ENCODE measurements at regions not wholly inside any gene's neighbourhood (a gene's known extent, or its start where the extent isn't known, plus 50 kb on each side); places are given as distances from the start of the nearest gene placed in this dataset.
"Not testable (repeated sequence)": the region's sequence is repeated elsewhere in the genome, so short reads cannot be mapped to it uniquely, and the experiment has no call there.

DNA sequence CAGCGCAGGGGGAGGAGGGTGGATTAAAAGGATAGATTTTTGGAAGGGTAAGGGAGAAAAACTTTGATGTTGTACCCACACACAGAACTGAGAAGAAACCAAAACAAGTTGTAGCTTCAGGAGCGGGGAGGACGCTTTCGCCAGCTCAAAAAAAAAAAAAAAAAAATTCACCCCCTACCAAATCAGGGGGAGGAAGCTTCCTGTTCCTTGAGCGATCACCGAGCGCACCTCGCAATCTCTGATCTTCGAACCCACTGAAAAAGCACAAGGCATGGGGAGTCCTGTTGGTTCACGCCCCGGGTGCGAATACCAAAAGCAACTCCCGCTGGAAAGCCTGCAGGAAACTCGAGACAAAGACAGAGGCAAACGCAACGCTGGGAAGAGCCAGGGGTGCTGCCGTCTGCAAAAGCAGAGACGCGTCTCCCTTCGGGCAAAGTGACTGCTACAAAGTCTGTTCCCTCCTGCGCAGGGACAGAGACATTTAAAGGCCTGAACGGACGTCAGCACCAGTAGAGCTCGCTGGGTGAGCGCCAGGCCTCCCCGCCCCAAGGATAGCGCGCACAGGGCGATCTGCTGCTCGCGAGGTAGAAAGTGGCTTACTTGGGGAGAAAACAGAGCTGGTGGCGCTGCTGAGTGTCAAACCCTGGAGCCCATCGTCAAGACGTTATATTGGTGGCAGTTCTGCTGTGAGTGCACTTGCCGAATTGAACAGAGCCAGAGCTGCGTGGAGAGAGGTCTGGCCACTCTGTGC, 190.4 kb downstream of the USP22 start:
- Histone ChIP-seq H3K36me3 (no peaks in the 10 kb centered on the region), H3K27me3 (peaks cover 0 to 55% (median 32%) of the 10 kb centered on the region in 9 donors), H3K9me3 (no peaks in the 10 kb centered on the region), H3K4me1 (peaks cover 0 to 14% (median 0%) of the 10 kb centered on the region in 12 donors), H3K27ac (peak overlapping the region in 1 of 12 donors; percentile 24), H3K4me3 (peak overlapping the region in 10 of 12 donors; percentile 7 to 51 (median 34))
- peak in 4 of 5 donors; percentile 21 to 39 (median 30) for DNase-seq
- intact Hi-C loops (cut with DNase I) = no loop called here
- WGBS, 4 donors = 1 to 2% (median 2%) methylated on average over 36 of the region's 36 CpGs
- no peak for TF ChIP-seq POLR2A (IDR thresholded peaks at IDR 0.05)
- TF ChIP-seq, protein P1, sequence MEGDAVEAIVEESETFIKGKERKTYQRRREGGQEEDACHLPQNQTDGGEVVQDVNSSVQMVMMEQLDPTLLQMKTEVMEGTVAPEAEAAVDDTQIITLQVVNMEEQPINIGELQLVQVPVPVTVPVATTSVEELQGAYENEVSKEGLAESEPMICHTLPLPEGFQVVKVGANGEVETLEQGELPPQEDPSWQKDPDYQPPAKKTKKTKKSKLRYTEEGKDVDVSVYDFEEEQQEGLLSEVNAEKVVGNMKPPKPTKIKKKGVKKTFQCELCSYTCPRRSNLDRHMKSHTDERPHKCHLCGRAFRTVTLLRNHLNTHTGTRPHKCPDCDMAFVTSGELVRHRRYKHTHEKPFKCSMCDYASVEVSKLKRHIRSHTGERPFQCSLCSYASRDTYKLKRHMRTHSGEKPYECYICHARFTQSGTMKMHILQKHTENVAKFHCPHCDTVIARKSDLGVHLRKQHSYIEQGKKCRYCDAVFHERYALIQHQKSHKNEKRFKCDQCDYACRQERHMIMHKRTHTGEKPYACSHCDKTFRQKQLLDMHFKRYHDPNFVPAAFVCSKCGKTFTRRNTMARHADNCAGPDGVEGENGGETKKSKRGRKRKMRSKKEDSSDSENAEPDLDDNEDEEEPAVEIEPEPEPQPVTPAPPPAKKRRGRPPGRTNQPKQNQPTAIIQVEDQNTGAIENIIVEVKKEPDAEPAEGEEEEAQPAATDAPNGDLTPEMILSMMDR (IDR thresholded peaks at IDR 0.05) = no peak
- peak in 3 of 4 donors; percentile 45 to 85 (median 80) for ATAC-seq

DNA sequence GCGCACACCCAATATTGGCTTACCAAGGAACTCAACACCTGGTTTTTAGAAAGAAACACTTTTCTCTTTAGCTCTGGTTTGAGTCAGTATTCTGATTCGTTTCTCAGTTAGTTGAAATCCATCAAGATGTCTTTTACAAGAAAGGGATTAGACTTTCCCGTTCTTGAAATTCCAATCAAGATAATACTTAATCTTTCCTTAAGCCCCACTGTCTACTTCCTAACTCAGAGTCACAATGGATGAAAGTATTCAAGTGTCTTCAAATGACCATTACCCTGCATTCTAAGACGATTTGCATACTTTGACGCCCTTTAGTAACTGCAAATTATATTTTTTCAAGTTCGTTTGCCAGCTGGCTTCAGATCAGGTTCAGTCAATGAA, 189.8 kb downstream of the USP22 start:
- Histone ChIP-seq H3K9me3 (no peaks in the 10 kb centered on the region), H3K4me3 (peak overlapping the region in 6 of 12 donors; percentile 23 to 51 (median 34)), H3K27ac (no peak overlapping the region), H3K36me3 (no peaks in the 10 kb centered on the region), H3K27me3 (peaks cover 0 to 53% (median 32%) of the 10 kb centered on the region in 9 donors), H3K4me1 (peaks cover 0 to 14% (median 0%) of the 10 kb centered on the region in 12 donors)
- no peak for DNase-seq
- TF ChIP-seq POLR2A (IDR thresholded peaks at IDR 0.05) = no peak
- TF ChIP-seq, protein P1 (IDR thresholded peaks at IDR 0.05) = no peak
- 23 to 27% (median 25%) methylated on average over 6 of the region's 6 CpGs for WGBS, 4 donors
- no peak for ATAC-seq
- intact Hi-C loops (cut with DNase I) = no loop called here

DNA sequence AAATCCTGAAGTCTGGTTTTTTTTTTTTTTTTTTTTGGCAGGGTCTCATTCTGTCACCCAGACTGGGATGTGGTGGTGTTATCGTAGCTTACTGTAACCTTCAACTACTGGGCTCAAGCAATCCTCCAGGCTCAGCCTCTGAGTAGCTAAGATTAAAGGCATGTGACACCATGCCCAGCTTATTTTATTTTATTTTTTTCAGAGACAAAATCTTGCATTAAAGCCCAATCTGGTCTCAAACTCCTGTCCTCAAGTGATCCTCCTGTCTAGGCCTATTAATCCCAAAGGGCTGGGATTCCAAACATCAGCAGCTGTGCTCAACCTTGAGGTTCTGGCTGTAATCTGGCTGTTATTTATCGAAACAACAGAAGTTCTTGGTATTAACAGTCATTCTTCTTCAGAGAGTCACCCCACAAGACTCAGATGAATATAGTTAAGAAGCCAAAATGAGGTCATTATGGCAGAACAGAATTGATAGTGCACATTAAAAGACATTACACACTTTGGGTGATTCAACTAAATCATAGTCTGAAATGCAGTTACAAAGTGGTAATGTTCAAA, 186.8 kb downstream of the USP22 start:
- H3K27ac ChIP-seq; intact Hi-C loops (cut with DNase I); ATAC-seq; H3K36me3 ChIP-seq; H3K4me3 ChIP-seq; DNase-seq; H3K9me3 ChIP-seq: not testable (repeated sequence)
- H3K4me1 ChIP-seq = peaks cover 0 to 14% (median 0%) of the 10 kb centered on the region in 12 donors
- WGBS, 4 donors = 88 to 93% (median 89%) methylated on average over 2 of the region's 2 CpGs
- peaks cover 0 to 34% (median 22%) of the 10 kb centered on the region in 9 donors for H3K27me3 ChIP-seq

DNA sequence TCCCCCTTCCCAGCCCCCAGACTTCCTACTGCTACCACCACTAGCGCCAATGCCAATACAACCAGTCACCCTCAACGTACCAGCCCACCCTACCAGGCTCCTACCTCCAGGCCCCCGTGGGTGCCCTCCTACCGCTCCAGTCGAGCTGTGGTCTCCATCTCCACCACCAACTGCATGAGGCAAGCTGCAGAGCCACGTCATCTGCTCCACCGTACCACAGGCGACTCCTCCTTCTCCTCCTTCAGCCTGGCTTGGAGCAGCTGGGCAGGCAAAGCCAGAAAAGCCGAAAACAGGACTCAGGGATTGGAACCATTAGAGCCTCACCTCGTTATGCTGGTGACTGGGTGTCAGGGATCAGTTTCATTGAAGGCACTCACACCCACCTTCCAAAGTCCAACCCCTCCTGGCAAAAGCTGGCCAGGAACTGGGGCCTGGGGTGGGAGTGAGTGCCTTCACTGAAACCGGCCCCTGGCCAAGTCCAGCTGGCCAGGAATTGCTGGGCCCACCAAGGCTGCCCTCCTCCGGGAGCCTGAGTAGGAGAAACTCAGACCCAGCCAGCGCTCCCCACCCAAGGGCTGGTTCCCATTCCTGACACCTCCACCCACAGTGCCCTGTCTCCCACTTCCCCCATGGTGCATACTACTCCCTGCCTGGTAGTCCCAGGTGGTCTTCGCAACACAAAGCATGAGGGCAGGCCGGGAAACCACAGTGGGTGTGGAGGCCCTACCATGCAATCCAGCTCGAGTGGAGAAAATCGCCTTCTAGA, 176.2 kb downstream of the USP22 start:
- WGBS, 4 donors = 86 to 88% (median 88%) methylated on average over 11 to 17 of the region's 17 CpGs
- H3K4me1 ChIP-seq; ATAC-seq; H3K9me3 ChIP-seq; H3K27me3 ChIP-seq; H3K36me3 ChIP-seq; H3K4me3 ChIP-seq; H3K27ac ChIP-seq; intact Hi-C loops (cut with DNase I): not testable (repeated sequence)
- DNase-seq = peak in 1 of 5 donors; percentile 54

DNA sequence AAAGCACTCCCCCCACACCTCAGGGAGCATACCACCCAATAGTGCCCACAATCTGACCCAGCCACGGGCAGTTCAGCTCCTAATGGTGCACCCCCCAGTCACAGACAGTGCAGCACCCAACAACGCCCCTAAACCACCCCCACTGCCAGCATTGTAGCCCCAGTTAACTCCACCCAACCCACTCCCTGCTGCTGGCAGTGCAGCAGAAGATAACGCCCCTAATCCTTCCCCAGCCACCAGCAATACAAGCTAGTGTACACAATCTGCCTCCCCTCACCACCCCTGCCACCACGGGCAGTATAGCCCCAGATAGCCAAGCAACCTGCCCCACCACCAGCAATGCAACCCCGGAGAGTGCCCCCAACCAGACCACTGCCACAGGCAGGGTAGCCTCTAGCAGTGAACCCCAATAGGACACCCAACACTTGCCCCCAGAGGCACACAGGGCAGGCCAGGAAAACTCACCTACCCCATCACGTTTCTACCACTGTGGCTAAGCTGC, 175.3 kb downstream of the USP22 start:
- WGBS, 4 donors = 72 to 78% (median 74%) methylated on average over 4 to 6 of the region's 6 CpGs

DNA sequence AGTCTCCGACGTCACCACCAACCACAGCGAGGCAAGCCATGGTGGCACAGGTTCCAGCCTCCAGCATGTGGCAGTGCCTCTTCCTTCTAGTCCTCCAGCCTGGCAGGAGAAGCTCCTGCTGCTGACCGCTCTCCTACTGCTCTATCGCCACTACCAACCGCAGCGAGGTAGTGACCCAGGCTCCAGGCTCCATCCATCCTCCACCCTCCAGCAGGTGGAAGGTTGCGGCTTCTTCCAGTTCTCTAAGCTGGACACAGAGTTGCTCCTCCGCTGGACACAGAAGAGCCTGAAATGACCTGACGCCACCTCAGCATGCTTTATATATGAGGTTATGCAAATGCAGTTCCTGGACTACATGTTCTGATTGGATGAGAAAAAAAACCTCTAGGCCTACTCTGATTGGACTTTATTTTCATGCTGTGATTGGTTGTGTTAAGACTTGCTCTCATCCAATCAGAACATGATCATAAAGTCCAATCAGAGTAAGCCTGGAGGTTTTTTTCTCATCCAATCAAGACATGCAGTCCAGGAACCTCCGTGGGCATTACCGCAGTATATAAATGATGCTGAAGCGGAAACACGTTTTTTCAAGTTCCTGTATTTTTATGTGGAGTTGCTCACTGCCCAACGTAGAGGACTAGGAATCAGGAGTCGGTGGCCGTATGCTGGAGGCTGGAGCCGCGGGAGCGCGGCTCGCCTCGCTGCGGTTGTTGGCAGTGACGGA, 174.7 kb downstream of the USP22 start:
- H3K9me3 ChIP-seq; H3K27ac ChIP-seq; DNase-seq; ATAC-seq; H3K36me3 ChIP-seq; intact Hi-C loops (cut with DNase I); H3K4me3 ChIP-seq; H3K4me1 ChIP-seq; H3K27me3 ChIP-seq: not testable (repeated sequence)
- WGBS, 4 donors = 89 to 95% (median 92%) methylated on average over 22 to 25 of the region's 25 CpGs

More for the DNA sequence above, 175.3 kb downstream of the USP22 start:
- H3K4me1 ChIP-seq; H3K27ac ChIP-seq; ATAC-seq; DNase-seq; H3K27me3 ChIP-seq; intact Hi-C loops (cut with DNase I); H3K4me3 ChIP-seq; H3K36me3 ChIP-seq; H3K9me3 ChIP-seq: not testable (repeated sequence)

DNA sequence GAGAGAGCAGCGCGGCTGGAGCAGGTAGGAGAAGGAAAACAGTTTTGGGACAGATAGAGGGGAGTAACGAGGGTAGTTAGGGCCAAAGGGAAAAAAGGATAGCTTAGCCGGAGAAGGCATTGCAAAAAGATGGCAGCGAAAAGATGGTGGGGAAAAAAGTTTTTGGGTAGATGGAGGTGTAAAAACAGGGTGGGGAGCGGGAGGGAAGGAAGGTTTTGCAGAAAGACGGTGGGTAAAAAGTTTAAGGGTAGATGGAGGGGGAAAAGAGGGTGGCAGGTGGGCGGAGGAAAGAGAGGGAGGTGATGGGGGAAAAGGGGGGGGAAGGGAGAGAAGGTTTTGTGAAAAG, 174.2 kb downstream of the USP22 start:
- H3K4me3 ChIP-seq; H3K4me1 ChIP-seq; ATAC-seq; DNase-seq; H3K9me3 ChIP-seq; intact Hi-C loops (cut with DNase I); H3K27me3 ChIP-seq; H3K36me3 ChIP-seq; H3K27ac ChIP-seq: not testable (repeated sequence)
- 89 to 91% (median 90%) methylated on average over 8 of the region's 8 CpGs for WGBS, 4 donors

DNA sequence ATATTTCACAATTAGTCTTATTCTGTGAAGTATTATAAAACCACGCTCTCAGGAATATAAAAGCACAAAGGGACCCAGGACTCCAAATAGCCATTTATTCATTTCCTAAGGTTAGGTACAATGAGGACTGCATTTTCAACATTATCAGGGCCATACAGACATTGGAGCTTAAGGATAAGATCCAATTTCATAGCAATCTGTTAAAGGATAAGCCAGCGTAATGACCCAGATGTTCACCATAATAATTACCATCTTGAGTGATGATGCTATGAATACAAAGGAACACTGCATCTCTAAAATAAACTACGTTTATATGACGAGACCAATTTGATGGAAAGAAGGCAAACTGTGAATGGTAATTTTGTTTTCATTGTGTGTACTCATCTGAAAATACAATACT, 169.6 kb downstream of the USP22 start:
- H3K4me1 ChIP-seq; H3K36me3 ChIP-seq; intact Hi-C loops (cut with DNase I); ATAC-seq; H3K27ac ChIP-seq; H3K9me3 ChIP-seq; H3K4me3 ChIP-seq; DNase-seq: not testable (repeated sequence)
- peaks cover 0 to 18% (median 5%) of the 10 kb centered on the region in 9 donors for H3K27me3 ChIP-seq
- WGBS, 4 donors = 82 to 85% (median 84%) methylated on average over 4 of the region's 4 CpGs
